ENCODE measurements at regions not wholly inside any gene's neighbourhood (a gene's known extent, or its start where the extent isn't known, plus 50 kb on each side); places are given as distances from the start of the nearest gene placed in this dataset.

- H3K9me3 ChIP-seq: peaks cover 28% of the 10 kb centered on the region
- DNase-seq (no peak), ATAC-seq (no peak)
- no peak for TF ChIP-seq CTCF (IDR thresholded peaks at IDR 0.05)
- intact Hi-C loops (cut with DNase I, micrococcal nuclease): no loop called here
- H3K4me3 ChIP-seq: no peak overlapping the region
- H3K36me3 ChIP-seq (ENCODE audit: low read depth): no peaks in the 10 kb centered on the region
- H3K4me1 ChIP-seq (ENCODE audit: low read depth): no peaks in the 10 kb centered on the region
These were observed 408.8 kb downstream of the SUCLA2 start for GRCh38 chr13:47592256-47592655.

DNA sequence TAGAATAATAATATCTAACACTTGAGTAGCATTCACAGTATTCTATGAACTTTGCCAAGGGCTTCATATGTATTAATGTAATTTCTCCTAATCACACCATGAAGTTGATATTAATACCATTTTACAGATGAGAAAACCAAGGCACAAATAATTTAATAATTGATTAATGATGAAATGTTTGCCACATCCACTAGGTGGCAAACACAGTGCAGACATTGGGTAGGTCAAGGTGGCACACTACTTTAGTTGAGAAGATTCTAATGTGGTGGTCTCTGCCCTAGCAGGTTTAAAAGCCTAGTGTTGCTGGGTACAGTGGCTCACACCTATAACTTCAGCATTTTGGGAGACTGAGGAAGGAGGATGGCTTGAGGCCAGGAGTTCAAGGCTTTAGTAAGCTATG, 412.4 kb downstream of the SUCLA2 start:
- Histone ChIP-seq H3K9me3 (peaks cover 13% of the 10 kb centered on the region), H3K36me3 (ENCODE audit: low read depth) (no peaks in the 10 kb centered on the region), H3K4me3 (no peak overlapping the region), H3K4me1 (ENCODE audit: low read depth) (no peaks in the 10 kb centered on the region)
- DNase-seq (no peak), ATAC-seq (no peak)
- intact Hi-C loops (cut with DNase I, micrococcal nuclease): no loop called here
- no peak for TF ChIP-seq CTCF (IDR thresholded peaks at IDR 0.05)

- H3K4me3 ChIP-seq: no peak overlapping the region
- no peak for ATAC-seq
- H3K4me1 ChIP-seq (ENCODE audit: low read depth): no peaks in the 10 kb centered on the region
- DNase-seq: no peak
- H3K9me3 ChIP-seq: peaks cover 84% of the 10 kb centered on the region
- no peak for TF ChIP-seq CTCF (IDR thresholded peaks at IDR 0.05)
- intact Hi-C loops (cut with DNase I, micrococcal nuclease): no loop called here
- no peaks in the 10 kb centered on the region for H3K36me3 ChIP-seq (ENCODE audit: low read depth)
These were observed 428.7 kb downstream of the SUCLA2 start for GRCh38 chr13:47572375-47572774.

DNA sequence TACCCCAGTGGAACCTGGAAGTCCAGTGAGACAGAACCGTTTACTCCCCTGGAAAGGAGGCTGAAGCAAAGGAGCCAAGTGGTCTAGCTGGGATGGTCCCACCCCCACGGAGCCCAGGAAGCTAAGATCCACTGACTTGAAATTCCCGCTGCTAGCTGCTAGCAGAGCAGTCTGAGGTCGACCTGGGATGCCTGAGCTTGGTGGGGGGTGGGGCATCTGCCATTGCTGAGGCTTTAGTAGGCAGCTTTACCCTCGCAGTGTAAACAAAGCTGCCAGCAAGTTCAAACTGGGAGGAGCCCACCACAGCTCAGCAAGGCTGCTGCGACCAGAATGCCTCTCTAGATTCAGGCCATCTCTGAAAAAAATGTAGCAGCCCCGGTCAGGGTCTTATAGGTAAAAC, 437.0 kb downstream of the SUCLA2 start:
- H3K4me3 ChIP-seq: no peak overlapping the region
- TF ChIP-seq CTCF (IDR thresholded peaks at IDR 0.05): no peak
- H3K4me1 ChIP-seq (ENCODE audit: low read depth): no peaks in the 10 kb centered on the region
- H3K9me3 ChIP-seq: peaks cover 33% of the 10 kb centered on the region
- DNase-seq (no peak), ATAC-seq (no peak)
- no peaks in the 10 kb centered on the region for H3K36me3 ChIP-seq (ENCODE audit: low read depth)
- intact Hi-C loops (cut with DNase I, micrococcal nuclease): no loop called here

GRCh38 chr13:47556703-47557102, 444.4 kb downstream of the SUCLA2 start:
- intact Hi-C loops (cut with DNase I, micrococcal nuclease): no loop called here
- Histone ChIP-seq H3K4me3 (no peak overlapping the region), H3K4me1 (ENCODE audit: low read depth) (no peaks in the 10 kb centered on the region), H3K36me3 (ENCODE audit: low read depth) (no peaks in the 10 kb centered on the region), H3K9me3 (peaks cover 2% of the 10 kb centered on the region)
- ATAC-seq (no peak), DNase-seq (no peak)
- no peak for TF ChIP-seq CTCF (IDR thresholded peaks at IDR 0.05)

DNA sequence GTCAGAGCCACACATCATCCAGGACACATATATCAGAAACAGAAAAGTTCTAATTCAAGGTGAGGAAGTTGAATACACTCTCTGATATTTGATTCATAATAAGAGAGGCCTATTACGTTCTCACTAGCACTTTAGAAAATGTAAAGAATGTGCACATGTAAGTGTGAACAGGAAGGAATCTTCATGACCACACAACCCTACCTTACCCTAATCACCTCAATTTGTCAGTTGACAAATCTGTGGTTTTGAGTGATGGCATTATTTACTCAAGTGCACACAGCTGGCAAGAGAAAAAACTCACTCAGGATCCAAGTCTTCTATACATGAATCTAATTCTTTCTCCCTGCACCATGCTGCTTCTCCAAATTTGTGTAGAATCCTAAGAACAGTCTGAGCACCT, 445.8 kb downstream of the SUCLA2 start:
- Histone ChIP-seq H3K9me3 (peaks cover 3% of the 10 kb centered on the region), H3K4me1 (ENCODE audit: low read depth) (no peaks in the 10 kb centered on the region), H3K4me3 (no peak overlapping the region), H3K36me3 (ENCODE audit: low read depth) (no peaks in the 10 kb centered on the region)
- intact Hi-C loops (cut with DNase I, micrococcal nuclease): no loop called here
- DNase-seq (no peak), ATAC-seq (no peak)
- TF ChIP-seq CTCF (IDR thresholded peaks at IDR 0.05): no peak
